HCT116 (cell line): ENCODE measurements at regions not wholly inside any gene's neighbourhood (a gene's known extent, or its start where the extent isn't known, plus 50 kb on each side); places are given as distances from the start of the nearest gene placed in this dataset.

Experiments used
- ATAC-seq: fragments of 200-7000 bp; cut with Tn5 transposase; 2 replicates; pipeline ENCODE4 v1.9.1; 2020; ENCODE audit warnings: mild to moderate bottlenecking, moderate library complexity
- BruUV-seq: library from RNA; stranded (reverse); fragments of 400-500 nt; replicated peaks from 2 replicates; lab custom pipeline; 2021; lab: Mats Ljungman, UMichigan
- CTCF ChIA-PET: fragments of 300-600 bp; sonication (Branson Sonifier 250); formaldehyde crosslinking; loops from one replicate; lab custom pipeline; 2021; ENCODE audit warnings: antibody characterized with exemption; lab: Charles Lee
- POLR2A ChIA-PET: fragments of 300-600, 350-600 bp; sonication (Branson Sonifier 250); formaldehyde crosslinking; loops from one replicate; lab custom pipeline; 2021; ENCODE audit warnings: antibody characterized with exemption; lab: Charles Lee
- RAD21 ChIA-PET, 2 experiments: fragments of 300-600 bp; sonication (Branson Sonifier 250); formaldehyde crosslinking; loops; one replicate each; lab custom pipeline; 2023; ENCODE audit warnings: low total read pairs in 2 of 2; ENCODE audit not compliant: uncharacterized antibody in 2 of 2, unreplicated experiment in 2 of 2, low non-redundant PET in 1 of 2; lab: Charles Lee
- DNase-seq: peaks from one replicate; pipeline ENCODE4 v3.0.0-alpha.2; 2010; ENCODE audit warnings: low read depth, low spot score
- H2AFZ ChIP-seq: fragments of 200-600 bp; shearing (Covaris generic), sonication (generic); 2 replicates; pipeline ENCODE4 v1.6.1; 2017; ENCODE audit warnings: low read depth, mixed run types, mixed read lengths, antibody characterized with exemption, low read length; ENCODE audit not compliant: poor library complexity, severe bottlenecking
- H3K27ac ChIP-seq: 2 replicates; pipeline ENCODE4 v1.5.1; 2012; ENCODE audit warnings: low read depth, low read length
- H3K27me3 ChIP-seq: fragments of 200-600 bp; sonication (generic); 2 replicates; pipeline ENCODE4 v1.6.1; 2016; ENCODE audit warnings: mixed run types, low read length, mixed read lengths; ENCODE audit not compliant: insufficient read depth
- H3K36me3 ChIP-seq, 2 experiments: fragments of 200-500 bp in 1 of 2; fragments of 200-600 bp in 1 of 2; sonication (Bioruptor generic) in 1 of 2; sonication (generic) in 1 of 2; 2 replicates each; pipeline versions ENCODE4 v1.5.1 to v1.6.1; 2014 to 2016; ENCODE audit warnings: low read length in 2 of 2, inconsistent platforms in 1 of 2, mixed read lengths in 1 of 2, mixed run types in 1 of 2; ENCODE audit not compliant: insufficient read depth in 2 of 2, control insufficient read depth in 1 of 2
- H3K4me1 ChIP-seq, 2 experiments: fragments of 200-600 bp in 1 of 2; sonication (generic) in 1 of 2; 2 replicates each; pipeline versions ENCODE4 v1.5.1 to v1.6.1; 2012 to 2017; ENCODE audit warnings: low read length in 2 of 2, inconsistent platforms in 1 of 2, mild to moderate bottlenecking in 1 of 2, mixed read lengths in 1 of 2, mixed run types in 1 of 2, moderate library complexity in 1 of 2; ENCODE audit not compliant: insufficient read depth in 2 of 2, control insufficient read depth in 1 of 2
- H3K4me2 ChIP-seq: fragments of 200-600 bp; sonication (generic); 2 replicates; pipeline ENCODE4 v1.6.1; 2017; ENCODE audit warnings: mixed run types, low read length, mixed read lengths
- H3K4me3 ChIP-seq, 2 experiments: fragments of 200-600 bp in 1 of 2; sonication (generic) in 1 of 2; replicated peaks in 1 of 2; 2 replicates each; pipeline ENCODE4 v1.5.1; 2011 to 2016; ENCODE audit warnings: low read length in 2 of 2, control low read depth in 1 of 2, low read depth in 1 of 2, mild to moderate bottlenecking in 1 of 2, mixed read lengths in 1 of 2, mixed run types in 1 of 2
- H3K79me2 ChIP-seq: fragments of 200-600 bp; sonication (generic); 2 replicates; pipeline ENCODE4 v1.6.1; 2017; ENCODE audit warnings: mild to moderate bottlenecking, mixed run types, low read length, moderate library complexity, mixed read lengths; ENCODE audit not compliant: insufficient read depth
- H3K9ac ChIP-seq: fragments of 200-600 bp; sonication (generic); 2 replicates; pipeline ENCODE4 v1.6.1; 2016; ENCODE audit warnings: low read length, mixed read lengths
- H3K9me2 ChIP-seq: fragments of 200-600 bp; sonication (generic), shearing (Covaris generic); 2 replicates; pipeline ENCODE4 v1.6.1; 2017; ENCODE audit warnings: mixed run types, mild to moderate bottlenecking, moderate library complexity; ENCODE audit not compliant: insufficient read depth
- H3K9me3 ChIP-seq, 2 experiments: fragments of 200-500 bp in 1 of 2; fragments of 200-600 bp in 1 of 2; sonication (Bioruptor generic) in 1 of 2; sonication (generic) in 1 of 2; 2 replicates each; pipeline ENCODE4 v1.6.1; 2014 to 2017; ENCODE audit warnings: low read length in 2 of 2, mixed read lengths in 2 of 2, inconsistent platforms in 1 of 2, low read depth in 1 of 2, mild to moderate bottlenecking in 1 of 2, mixed run types in 1 of 2, moderate library complexity in 1 of 2; ENCODE audit not compliant: control insufficient read depth in 1 of 2, insufficient read depth in 1 of 2
- H4K20me1 ChIP-seq: fragments of 200-600 bp; sonication (generic), shearing (Covaris generic); 2 replicates; pipeline ENCODE4 v1.6.1; 2017; ENCODE audit warnings: mixed run types, mild to moderate bottlenecking, moderate library complexity; ENCODE audit not compliant: insufficient read depth
- CBX3 ChIP-seq: IDR thresholded peaks from 2 replicates; pipeline ENCODE4 v1.6.1; 2012; ENCODE audit warnings: low read depth
- CEBPB ChIP-seq: IDR thresholded peaks from 2 replicates; pipeline ENCODE4 v1.6.1; 2012; ENCODE audit warnings: low read depth
- EGR1 ChIP-seq: IDR thresholded peaks from 2 replicates; pipeline ENCODE4 v1.6.1; 2012; ENCODE audit warnings: low read depth
- MAX ChIP-seq: IDR thresholded peaks from 2 replicates; pipeline ENCODE4 v1.6.1; 2012
- POLR2A ChIP-seq: IDR thresholded peaks from 2 replicates; pipeline ENCODE4 v1.7.0; 2011; ENCODE audit warnings: borderline replicate concordance; ENCODE audit not compliant: insufficient read depth, insufficient read length; ENCODE audit errors: extremely low read depth
- RAD21 ChIP-seq: IDR thresholded peaks from 2 replicates; pipeline ENCODE4 v1.6.1; 2012; ENCODE audit warnings: low read depth, mild to moderate bottlenecking
- REST ChIP-seq: IDR thresholded peaks from 2 replicates; pipeline ENCODE4 v1.6.1; 2012; ENCODE audit warnings: low read depth
- TCF7L2 ChIP-seq: IDR thresholded peaks from 2 replicates; pipeline ENCODE4 v1.7.0; 2011; ENCODE audit warnings: borderline replicate concordance, inconsistent platforms; ENCODE audit not compliant: insufficient read depth, insufficient read length; ENCODE audit errors: extremely low read depth
- ZNF274 ChIP-seq: fragments of 200-500 bp; sonication (Bioruptor generic); IDR thresholded peaks from 2 replicates; pipeline ENCODE4 v1.6.1; 2014; ENCODE audit warnings: mild to moderate bottlenecking, low read depth, low read length, inconsistent platforms
- intact Hi-C: fragments of 100-400 bp; cut with micrococcal nuclease; formaldehyde crosslinking; loops from 2 replicates; pipeline ENCODE4 v1.10.0; 2022

DNA sequence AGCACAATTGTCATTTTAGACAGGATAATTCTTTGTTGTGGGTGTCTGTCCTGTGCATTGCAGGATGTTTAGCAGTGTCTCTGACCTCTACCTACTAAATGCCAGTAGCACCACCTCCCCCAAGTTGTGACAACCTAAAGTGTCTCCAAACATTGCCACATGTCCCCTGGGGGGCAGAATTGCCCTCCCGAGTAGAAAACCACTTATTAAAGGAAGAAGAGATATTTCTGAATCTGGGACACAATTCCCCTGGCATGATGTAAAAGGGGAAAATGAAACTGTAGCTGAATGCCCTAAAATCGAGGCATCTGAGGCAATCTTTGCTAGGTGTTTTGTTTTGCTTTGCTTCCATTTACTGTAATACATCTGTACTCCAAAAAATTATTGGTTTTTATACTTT lies 116.8 kb upstream of the NAP1L1 start:
- BruUV-seq = no TSS peak
- Histone ChIP-seq H3K4me3 (no peak overlapping the region), H3K4me1 (no peaks in the 10 kb centered on the region), H3K9me2 (no peaks in the 10 kb centered on the region), H3K36me3 (no peaks in the 10 kb centered on the region), H3K27ac (no peak overlapping the region), H3K79me2 (no peaks in the 10 kb centered on the region), H2AFZ (no peak overlapping the region), H3K9ac (no peak overlapping the region), H4K20me1 (no peaks in the 10 kb centered on the region), H3K27me3 (no peaks in the 10 kb centered on the region), H3K4me2 (no peak overlapping the region), H3K9me3 (no peaks in the 10 kb centered on the region; a peak in 1 of 4 replicates)
- no peak for TF ChIP-seq RAD21
- no peak for TF ChIP-seq TCF7L2
- no peak for TF ChIP-seq CBX3
- TF ChIP-seq POLR2A = no peak
- no peak for TF ChIP-seq EGR1
- no peak for TF ChIP-seq REST
- TF ChIP-seq CEBPB = no peak
- TF ChIP-seq MAX = no peak
- no peak for TF ChIP-seq ZNF274
- ChIA-PET CTCF (no interaction called here), POLR2A (no interaction called here), RAD21 (no interaction called here)
- intact Hi-C loops = no loop called here
- ATAC-seq = no peak
- no peak for DNase-seq
